ENCODE measurements at regions not wholly inside any gene's neighbourhood (a gene's known extent, or its start where the extent isn't known, plus 50 kb on each side); places are given as distances from the start of the nearest gene placed in this dataset.

- TF ChIP-seq POLR2A (IDR thresholded peaks at IDR 0.05; ENCODE audit: low read depth, low read length) (no peak), POLR2AphosphoS5 (IDR thresholded peaks at IDR 0.05; ENCODE audit: low read depth, low read length) (no peak)
Measured at GRCh38 chrX:39242187-39242586, 440.9 kb downstream of the MID1IP1 start.

All from GM12892 (cell line).